Ascending aorta (tissue), 2 donors: ENCODE measurements at regions not wholly inside any gene's neighbourhood (a gene's known extent, or its start where the extent isn't known, plus 50 kb on each side); places are given as distances from the start of the nearest gene placed in this dataset.

Experiments
- DNase-seq, 2 donors: peaks; one replicate each; pipeline ENCODE4 v3.0.0-alpha.2; 2019; ENCODE audit warnings: low spot score in 2 of 2
- H3K27ac ChIP-seq, 2 donors: fragments of 200-600 bp; sonication (generic); one replicate each; pipeline ENCODE4 v1.5.1; 2016 to 2017; ENCODE audit warnings: mild to moderate bottlenecking in 1 of 2
- H3K27me3 ChIP-seq: fragments of 200-600 bp; sonication (generic); one replicate; pipeline ENCODE4 v1.5.1; 2017
- H3K36me3 ChIP-seq, 2 donors: fragments of 200-600 bp; sonication (generic); one replicate each; pipeline ENCODE4 v1.5.1; 2016
- H3K4me1 ChIP-seq, 2 donors: fragments of 200-600 bp; sonication (generic); one replicate each; pipeline ENCODE4 v1.5.1; 2016 to 2017; ENCODE audit warnings: mild to moderate bottlenecking in 1 of 2
- H3K4me3 ChIP-seq, 2 donors: fragments of 200-600 bp; sonication (generic); one replicate each; pipeline ENCODE4 v1.5.1; 2016 to 2017; ENCODE audit warnings: mild to moderate bottlenecking in 1 of 2
- H3K9me3 ChIP-seq, 2 donors: fragments of 200-600 bp; sonication (generic); one replicate each; pipeline ENCODE4 v1.5.1; 2016
- CTCF ChIP-seq, 3 experiments: fragments of 200-600 bp in 2 of 3; fragments of 450-650 bp in 1 of 3; sonication (generic) in 2 of 3; IDR thresholded peaks; one replicate each; pipeline ENCODE4 v1.5.1; 2016 to 2019; ENCODE audit warnings: antibody characterized with exemption in 3 of 3, mild to moderate bottlenecking in 1 of 3, moderate library complexity in 1 of 3
- intact Hi-C: fragments of 100-400 bp; cut with DNase I; formaldehyde crosslinking; loops from one replicate; pipeline ENCODE4 v1.15.1; 2023

GRCh38 chr16:26950636-26951035 lies 116.1 kb upstream of the C16orf82 start:
- H3K9me3 ChIP-seq, result no peaks in the 10 kb centered on the region

GRCh38 chr16:26951950-26952349 lies 114.8 kb upstream of the C16orf82 start:
- Histone ChIP-seq H3K36me3 (no peaks in the 10 kb centered on the region), H3K4me3 (no peak overlapping the region), H3K4me1 (no peaks in the 10 kb centered on the region), H3K9me3 (no peaks in the 10 kb centered on the region), H3K27ac (no peak overlapping the region), H3K27me3 (no peaks in the 10 kb centered on the region)
- no peak for TF ChIP-seq CTCF (IDR thresholded peaks at IDR 0.05)
- intact Hi-C loops, result no loop called here
- DNase-seq, result no peak

More at GRCh38 chr16:26950636-26951035, 116.1 kb upstream of the C16orf82 start:
- Histone ChIP-seq H3K36me3 (no peaks in the 10 kb centered on the region), H3K4me1 (no peaks in the 10 kb centered on the region), H3K27me3 (no peaks in the 10 kb centered on the region), H3K27ac (no peak overlapping the region), H3K4me3 (no peak overlapping the region)
- DNase-seq, result no peak
- intact Hi-C loops, result no loop called here
- no peak for TF ChIP-seq CTCF (IDR thresholded peaks at IDR 0.05)

- intact Hi-C loops, result no loop called here
- Histone ChIP-seq H3K36me3 (no peaks in the 10 kb centered on the region), H3K9me3 (no peaks in the 10 kb centered on the region), H3K27me3 (no peaks in the 10 kb centered on the region), H3K4me3 (no peak overlapping the region), H3K27ac (no peak overlapping the region), H3K4me1 (no peaks in the 10 kb centered on the region)
- TF ChIP-seq CTCF (IDR thresholded peaks at IDR 0.05), result no peak
- no peak for DNase-seq
Measured at GRCh38 chr16:26952411-26952810, 114.3 kb upstream of the C16orf82 start.

- Histone ChIP-seq H3K4me3 (no peak overlapping the region), H3K27me3 (no peaks in the 10 kb centered on the region), H3K27ac (no peak overlapping the region), H3K36me3 (no peaks in the 10 kb centered on the region), H3K4me1 (no peaks in the 10 kb centered on the region), H3K9me3 (no peaks in the 10 kb centered on the region)
- intact Hi-C loops, result no loop called here
- no peak for TF ChIP-seq CTCF (IDR thresholded peaks at IDR 0.05)
- no peak for DNase-seq
Measured at GRCh38 chr16:26957283-26957859, 109.4 kb upstream of the C16orf82 start.

GRCh38 chr16:26959416-26960009 lies 107.2 kb upstream of the C16orf82 start:
- H3K36me3 ChIP-seq, result no peaks in the 10 kb centered on the region
- no peak overlapping the region for H3K27ac ChIP-seq
- no peaks in the 10 kb centered on the region for H3K9me3 ChIP-seq
- no peaks in the 10 kb centered on the region for H3K27me3 ChIP-seq
- no peak overlapping the region for H3K4me3 ChIP-seq
- no peak for DNase-seq
- intact Hi-C loops, result no loop called here
- no peak for TF ChIP-seq CTCF (IDR thresholded peaks at IDR 0.05)
- H3K4me1 ChIP-seq, result no peaks in the 10 kb centered on the region
